ENCODE measurements at regions not wholly inside any gene's neighbourhood (a gene's known extent, or its start where the extent isn't known, plus 50 kb on each side); places are given as distances from the start of the nearest gene placed in this dataset.

DNA sequence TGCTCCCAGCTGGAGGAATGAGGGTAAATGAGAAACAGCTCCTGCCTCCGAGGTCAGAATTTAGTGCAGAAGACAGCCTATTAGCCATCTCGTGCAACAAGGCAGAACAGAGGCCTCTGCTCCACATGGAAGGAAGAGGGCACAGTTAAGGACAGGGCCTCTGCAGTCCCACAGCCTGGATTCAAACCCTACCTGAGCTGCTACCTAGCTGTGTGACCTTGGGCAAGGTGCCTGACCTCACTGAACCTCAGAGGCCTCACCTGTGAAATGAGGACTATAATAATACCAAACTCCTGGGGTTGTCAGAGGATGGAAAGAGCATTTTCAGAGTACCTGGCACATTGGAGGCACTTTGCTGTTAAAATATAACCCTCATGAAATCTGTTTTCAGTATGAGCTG lies 285.7 kb upstream of the CTNNB1 start:
- TF ChIP-seq CTCF (IDR thresholded peaks at IDR 0.05) (no peak), EZH2phosphoT487 (IDR thresholded peaks at IDR 0.05) (no peak)

Measured in neural progenitor cell (in vitro differentiated cells).